Choroid plexus epithelial cell (primary cell): ENCODE measurements at regions not wholly inside any gene's neighbourhood (a gene's known extent, or its start where the extent isn't known, plus 50 kb on each side); places are given as distances from the start of the nearest gene placed in this dataset.

Experiments
- DNase-seq: peaks from one replicate; pipeline ENCODE4 v3.0.0-alpha.2; 2010; ENCODE audit warnings: low read depth
- H3K4me3 ChIP-seq: 2 replicates; pipeline ENCODE4 v1.5.1; 2011; ENCODE audit warnings: low read depth, mild to moderate bottlenecking, control low read depth, low read length, moderate library complexity
- TF ChIP-seq, protein P1 (sequence below): conservative IDR thresholded peaks from 2 replicates; pipeline ENCODE4 v1.5.1; 2011; ENCODE audit warnings: low read depth, mild to moderate bottlenecking, control low read depth, inconsistent platforms, low read length, moderate library complexity

DNA sequence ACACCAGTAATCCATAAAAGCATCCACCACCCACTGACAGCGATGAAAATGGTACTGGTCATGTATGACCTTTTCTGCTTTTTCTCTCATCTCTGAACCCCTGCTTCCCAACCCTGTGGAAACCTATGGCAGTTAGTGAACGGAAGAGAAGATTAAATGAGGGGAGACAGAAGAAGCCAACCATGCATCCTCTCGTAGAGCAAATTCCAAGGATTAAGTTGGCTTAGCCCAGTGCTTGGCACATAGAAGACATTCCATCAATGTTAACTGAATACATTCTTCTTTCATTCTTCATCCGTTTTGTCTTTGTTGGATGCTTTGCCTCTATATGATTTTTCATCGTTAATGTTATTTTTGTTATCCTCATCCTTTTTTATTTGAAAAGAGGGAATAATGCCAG is 339.7 kb upstream of the FLRT2 start:
- no peak overlapping the region for H3K4me3 ChIP-seq
- TF ChIP-seq, protein P1, sequence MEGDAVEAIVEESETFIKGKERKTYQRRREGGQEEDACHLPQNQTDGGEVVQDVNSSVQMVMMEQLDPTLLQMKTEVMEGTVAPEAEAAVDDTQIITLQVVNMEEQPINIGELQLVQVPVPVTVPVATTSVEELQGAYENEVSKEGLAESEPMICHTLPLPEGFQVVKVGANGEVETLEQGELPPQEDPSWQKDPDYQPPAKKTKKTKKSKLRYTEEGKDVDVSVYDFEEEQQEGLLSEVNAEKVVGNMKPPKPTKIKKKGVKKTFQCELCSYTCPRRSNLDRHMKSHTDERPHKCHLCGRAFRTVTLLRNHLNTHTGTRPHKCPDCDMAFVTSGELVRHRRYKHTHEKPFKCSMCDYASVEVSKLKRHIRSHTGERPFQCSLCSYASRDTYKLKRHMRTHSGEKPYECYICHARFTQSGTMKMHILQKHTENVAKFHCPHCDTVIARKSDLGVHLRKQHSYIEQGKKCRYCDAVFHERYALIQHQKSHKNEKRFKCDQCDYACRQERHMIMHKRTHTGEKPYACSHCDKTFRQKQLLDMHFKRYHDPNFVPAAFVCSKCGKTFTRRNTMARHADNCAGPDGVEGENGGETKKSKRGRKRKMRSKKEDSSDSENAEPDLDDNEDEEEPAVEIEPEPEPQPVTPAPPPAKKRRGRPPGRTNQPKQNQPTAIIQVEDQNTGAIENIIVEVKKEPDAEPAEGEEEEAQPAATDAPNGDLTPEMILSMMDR, result no peak
- DNase-seq, result no peak

- TF ChIP-seq, protein P1, result no peak
- H3K4me3 ChIP-seq, result no peak overlapping the region
- no peak for DNase-seq
These were observed 338.0 kb upstream of the FLRT2 start for GRCh38 chr14:85191986-85192385.

DNA sequence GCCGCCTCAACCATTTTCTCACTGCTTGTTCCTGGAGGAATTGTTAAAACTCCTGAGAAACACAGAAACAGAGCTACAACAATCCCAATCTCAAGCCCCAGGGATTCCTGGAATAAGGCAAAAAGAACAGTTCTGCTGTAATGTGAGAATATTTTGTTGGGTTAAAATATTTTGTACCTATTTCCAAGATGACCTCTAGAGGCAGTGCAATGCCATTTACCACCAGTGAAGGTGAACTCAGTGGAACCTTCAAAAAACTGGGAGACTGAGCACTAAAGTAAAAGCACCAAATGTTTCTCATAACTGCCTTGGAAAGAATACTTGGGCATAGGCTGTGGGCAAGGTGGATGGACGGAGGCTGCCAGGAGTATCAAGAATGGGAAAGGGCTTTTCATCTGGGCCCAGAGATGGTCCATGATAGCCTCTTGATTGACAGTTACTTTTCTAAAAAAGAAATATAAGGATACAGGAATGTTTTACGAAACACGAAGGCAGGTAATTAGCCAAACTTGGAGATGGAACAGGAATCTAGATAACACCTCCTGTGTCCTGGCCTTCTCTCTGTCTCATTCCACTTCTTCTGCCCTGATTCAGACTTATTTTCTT is 334.0 kb upstream of the FLRT2 start:
- TF ChIP-seq, protein P1, result peak; percentile 65
- no peak overlapping the region for H3K4me3 ChIP-seq
- DNase-seq, result peak; percentile 43

GRCh38 chr14:85198001-85198400 is 331.9 kb upstream of the FLRT2 start:
- no peak overlapping the region for H3K4me3 ChIP-seq
- DNase-seq, result peak; percentile 46
- TF ChIP-seq, protein P1, result no peak

GRCh38 chr14:85205875-85206274 is 324.1 kb upstream of the FLRT2 start:
- TF ChIP-seq, protein P1, result no peak
- no peak overlapping the region for H3K4me3 ChIP-seq
- DNase-seq, result no peak

- TF ChIP-seq, protein P1, result no peak
- H3K4me3 ChIP-seq, result no peak overlapping the region
- peak; percentile 79 for DNase-seq
These were observed 315.5 kb upstream of the FLRT2 start for GRCh38 chr14:85214471-85214870.

DNA sequence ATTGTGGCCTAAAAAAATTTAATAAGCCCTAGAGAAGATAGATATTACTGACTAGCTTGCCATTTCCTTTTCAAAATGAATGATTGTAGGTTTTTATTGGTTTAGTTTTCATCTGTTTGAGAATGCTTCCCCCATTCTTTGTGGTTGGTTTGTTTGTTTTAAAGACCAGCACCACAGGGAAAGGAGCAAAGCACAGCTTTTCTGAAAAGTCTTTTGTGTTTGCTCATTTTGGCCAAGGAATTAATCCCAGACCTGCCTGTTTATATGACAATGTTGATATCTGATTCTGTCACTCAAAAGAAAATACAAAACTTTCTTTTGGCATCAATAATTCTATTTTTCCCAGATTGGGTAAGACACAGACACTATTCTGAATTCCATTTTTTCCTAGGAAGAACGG is 312.5 kb upstream of the FLRT2 start:
- peak; percentile 69 for DNase-seq
- TF ChIP-seq, protein P1, result no peak
- no peak overlapping the region for H3K4me3 ChIP-seq
